ENCODE measurements at regions not wholly inside any gene's neighbourhood (a gene's known extent, or its start where the extent isn't known, plus 50 kb on each side); places are given as distances from the start of the nearest gene placed in this dataset.

- TF ChIP-seq CTCF (IDR thresholded peaks at IDR 0.05) (no peak), POLR2A (IDR thresholded peaks at IDR 0.05) (no peak)
These were observed 150.0 kb downstream of the LRIG2 start for GRCh38 chr1:113223040-113223439.

All from esophagus squamous epithelium (tissue), 4 donors.